ENCODE measurements at regions not wholly inside any gene's neighbourhood (a gene's known extent, or its start where the extent isn't known, plus 50 kb on each side); places are given as distances from the start of the nearest gene placed in this dataset.

- FAIRE-seq (peak; percentile 55), DNase-seq (ENCODE audit: insufficient read length, low spot score) (no peak)
- no peak for TF ChIP-seq PAX5 (IDR thresholded peaks at IDR 0.05; ENCODE audit: insufficient read depth, low read length, severe bottlenecking)
- TF ChIP-seq SPI1 (IDR thresholded peaks at IDR 0.05; ENCODE audit: low read depth, low read length): no peak
- TF ChIP-seq POU2F2 (IDR thresholded peaks at IDR 0.05; ENCODE audit: low read depth, low read length): no peak
- no peak for TF ChIP-seq POLR2A (IDR thresholded peaks at IDR 0.05; ENCODE audit: low read depth, low read length)
- TF ChIP-seq POLR2AphosphoS5 (IDR thresholded peaks at IDR 0.05; ENCODE audit: low read depth, low read length): no peak
- no peak for TF ChIP-seq TAF1 (IDR thresholded peaks at IDR 0.05; ENCODE audit: low read depth, low read length)
Measured at GRCh38 chr1:199138061-199138460, 499.2 kb downstream of the PTPRC start.

DNA sequence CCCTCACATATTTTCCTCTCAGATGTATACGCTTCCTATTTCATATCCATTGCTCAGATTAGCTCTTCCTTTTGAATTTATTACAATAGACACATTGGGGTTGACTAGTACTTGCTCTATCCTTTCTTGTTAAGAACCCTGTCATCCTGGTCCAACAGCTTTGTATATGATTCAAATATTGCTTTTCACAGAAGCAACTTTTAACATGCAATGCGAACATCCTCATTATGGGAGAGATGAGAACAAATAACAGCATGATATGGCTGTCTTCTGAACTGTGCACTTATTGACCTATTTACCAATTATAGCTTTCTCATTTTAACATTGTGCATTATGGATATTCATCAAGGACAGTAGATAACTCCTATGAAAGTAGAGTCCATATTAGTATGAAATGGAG, 510.8 kb downstream of the PTPRC start:
- TF ChIP-seq SPI1 (IDR thresholded peaks at IDR 0.05; ENCODE audit: low read depth, low read length): no peak
- TF ChIP-seq TAF1 (IDR thresholded peaks at IDR 0.05; ENCODE audit: low read depth, low read length): no peak
- TF ChIP-seq POLR2AphosphoS5 (IDR thresholded peaks at IDR 0.05; ENCODE audit: low read depth, low read length): no peak
- TF ChIP-seq POLR2A (IDR thresholded peaks at IDR 0.05; ENCODE audit: low read depth, low read length): no peak
- no peak for TF ChIP-seq PAX5 (IDR thresholded peaks at IDR 0.05; ENCODE audit: insufficient read depth, low read length, severe bottlenecking)
- DNase-seq (ENCODE audit: insufficient read length, low spot score) (no peak), FAIRE-seq (no peak)

DNA sequence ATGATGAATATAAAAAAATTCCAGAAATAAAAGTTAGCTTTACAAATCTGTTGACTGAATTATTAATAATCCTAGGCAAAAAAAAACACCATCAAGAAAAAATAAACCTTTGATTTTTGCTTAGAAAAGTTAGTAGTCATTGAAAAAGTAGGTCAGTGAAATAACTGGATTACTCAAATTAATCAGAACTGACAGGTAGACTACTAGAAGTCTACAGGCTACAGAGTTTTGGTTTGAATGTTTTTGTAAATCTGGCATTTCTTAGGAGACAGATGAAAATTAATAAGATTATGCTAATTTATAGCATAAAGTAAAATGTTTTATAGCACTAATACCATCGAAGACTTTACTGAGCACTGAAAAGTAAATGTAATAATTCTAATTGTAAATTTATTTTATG, 511.9 kb downstream of the PTPRC start:
- DNase-seq (ENCODE audit: insufficient read length, low spot score) (no peak), FAIRE-seq (no peak)
- TF ChIP-seq SPI1 (IDR thresholded peaks at IDR 0.05; ENCODE audit: low read depth, low read length) (no peak), PAX5 (IDR thresholded peaks at IDR 0.05; ENCODE audit: insufficient read depth, low read length, severe bottlenecking) (no peak), POU2F2 (IDR thresholded peaks at IDR 0.05; ENCODE audit: low read depth, low read length) (no peak), POLR2AphosphoS5 (IDR thresholded peaks at IDR 0.05; ENCODE audit: low read depth, low read length) (no peak), TAF1 (IDR thresholded peaks at IDR 0.05; ENCODE audit: low read depth, low read length) (no peak), POLR2A (IDR thresholded peaks at IDR 0.05; ENCODE audit: low read depth, low read length) (no peak)

- TF ChIP-seq SPI1 (IDR thresholded peaks at IDR 0.05; ENCODE audit: low read depth, low read length) (peak; percentile 89), PAX5 (IDR thresholded peaks at IDR 0.05; ENCODE audit: insufficient read depth, low read length, severe bottlenecking) (no peak)
- FAIRE-seq: no peak
- DNase-seq (ENCODE audit: insufficient read length, low spot score): no peak
Measured at GRCh38 chr1:199151634-199152425, 513.0 kb downstream of the PTPRC start.

DNA sequence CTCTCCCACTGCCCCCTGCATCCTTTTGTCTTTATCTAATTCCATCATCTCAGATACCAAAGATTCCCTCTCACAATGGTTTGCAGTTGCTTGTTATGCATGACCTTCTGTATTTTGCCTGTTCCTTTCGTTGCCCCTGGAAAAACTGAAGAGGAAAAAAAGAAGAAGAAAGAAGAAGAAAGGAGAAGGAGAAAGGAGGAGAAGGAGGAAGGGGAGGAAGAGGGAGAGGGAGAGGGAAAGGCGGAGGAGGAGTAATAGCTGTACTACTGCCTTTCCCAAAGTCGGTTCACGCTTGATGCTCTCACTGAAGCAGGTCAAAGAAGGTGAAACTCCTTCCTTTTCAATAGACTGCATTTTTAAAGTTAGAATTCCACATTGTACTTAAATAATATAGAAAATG, 513.8 kb downstream of the PTPRC start:
- DNase-seq (ENCODE audit: insufficient read length, low spot score) (no peak), FAIRE-seq (no peak)
- no peak for TF ChIP-seq POU2F2 (IDR thresholded peaks at IDR 0.05; ENCODE audit: low read depth, low read length)
- no peak for TF ChIP-seq POLR2AphosphoS5 (IDR thresholded peaks at IDR 0.05; ENCODE audit: low read depth, low read length)
- no peak for TF ChIP-seq TAF1 (IDR thresholded peaks at IDR 0.05; ENCODE audit: low read depth, low read length)
- TF ChIP-seq SPI1 (IDR thresholded peaks at IDR 0.05; ENCODE audit: low read depth, low read length): no peak
- TF ChIP-seq PAX5 (IDR thresholded peaks at IDR 0.05; ENCODE audit: insufficient read depth, low read length, severe bottlenecking): no peak
- no peak for TF ChIP-seq POLR2A (IDR thresholded peaks at IDR 0.05; ENCODE audit: low read depth, low read length)

- no peak for DNase-seq (ENCODE audit: insufficient read length, low spot score)
- no peak for FAIRE-seq
Measured at GRCh38 chr1:199155166-199156019, 516.6 kb downstream of the PTPRC start.

DNA sequence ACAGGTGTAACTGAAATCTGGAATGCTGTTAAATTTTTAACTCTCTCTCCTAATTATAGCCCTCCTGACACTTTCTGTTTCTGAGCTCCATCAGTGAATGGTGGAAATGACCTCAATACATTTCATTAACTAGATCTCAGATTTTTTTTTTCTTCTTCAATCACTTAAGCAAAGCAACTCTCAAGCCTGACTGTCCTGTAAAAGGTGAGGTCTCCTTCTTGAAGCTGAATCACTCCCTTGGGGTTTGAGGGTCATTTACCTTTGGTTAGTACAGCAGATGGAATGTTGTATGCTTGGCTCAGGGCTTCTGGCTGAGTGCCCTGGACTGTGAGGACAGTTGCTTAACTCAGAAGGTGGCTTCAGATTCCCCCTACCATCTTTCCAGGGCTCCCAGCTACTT, 518.7 kb downstream of the PTPRC start:
- no peak for DNase-seq (ENCODE audit: insufficient read length, low spot score)

More at GRCh38 chr1:199155166-199156019, 516.6 kb downstream of the PTPRC start:
- TF ChIP-seq TAF1 (IDR thresholded peaks at IDR 0.05; ENCODE audit: low read depth, low read length) (no peak), POLR2AphosphoS5 (IDR thresholded peaks at IDR 0.05; ENCODE audit: low read depth, low read length) (no peak), POLR2A (IDR thresholded peaks at IDR 0.05; ENCODE audit: low read depth, low read length) (no peak), SPI1 (IDR thresholded peaks at IDR 0.05; ENCODE audit: low read depth, low read length) (no peak), PAX5 (IDR thresholded peaks at IDR 0.05; ENCODE audit: insufficient read depth, low read length, severe bottlenecking) (no peak), POU2F2 (IDR thresholded peaks at IDR 0.05; ENCODE audit: low read depth, low read length) (no peak)

DNA sequence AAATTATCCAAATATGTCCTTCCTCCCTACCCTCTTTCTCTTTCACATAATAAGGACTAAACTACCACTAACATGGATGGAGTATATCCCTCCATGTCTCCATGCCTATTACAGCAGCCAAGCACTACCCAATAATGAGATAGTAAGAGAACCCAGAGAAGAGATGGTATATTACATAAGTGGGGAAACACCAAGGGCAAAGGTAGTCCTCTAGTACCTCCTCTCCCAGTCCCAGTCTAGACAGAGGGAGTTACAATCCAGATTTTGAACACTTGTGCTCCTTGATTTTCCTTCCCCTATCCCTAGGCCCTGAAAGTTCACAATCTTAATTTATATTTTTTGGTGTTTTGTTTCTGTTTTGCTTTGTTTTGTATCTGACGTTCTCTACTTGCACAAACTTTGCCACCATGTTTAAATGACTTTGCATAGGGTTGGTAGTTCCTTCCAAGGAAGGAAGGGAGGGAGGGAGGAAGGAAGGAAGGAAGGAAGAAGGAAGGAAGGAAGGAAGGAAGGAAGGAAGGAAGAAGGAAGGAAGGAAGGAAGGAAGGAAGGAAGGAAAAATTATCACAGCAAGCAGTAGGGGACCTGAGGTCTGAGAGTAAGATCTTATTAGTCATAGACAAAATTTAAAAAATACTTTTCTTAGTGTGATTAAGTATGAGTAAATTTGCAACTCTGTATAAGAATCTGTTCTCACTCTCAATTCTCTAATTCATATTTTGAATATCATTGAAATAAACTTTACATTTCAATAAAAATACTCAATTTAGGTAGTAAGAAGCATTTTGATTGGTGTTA, 521.9 kb downstream of the PTPRC start:
- no peak for FAIRE-seq
- TF ChIP-seq PAX5 (IDR thresholded peaks at IDR 0.05; ENCODE audit: insufficient read depth, low read length, severe bottlenecking): no peak
- DNase-seq (ENCODE audit: insufficient read length, low spot score): no peak

More for the DNA sequence above, 518.7 kb downstream of the PTPRC start:
- no peak for FAIRE-seq
- TF ChIP-seq POLR2A (IDR thresholded peaks at IDR 0.05; ENCODE audit: low read depth, low read length) (no peak), SPI1 (IDR thresholded peaks at IDR 0.05; ENCODE audit: low read depth, low read length) (no peak), TAF1 (IDR thresholded peaks at IDR 0.05; ENCODE audit: low read depth, low read length) (no peak), POLR2AphosphoS5 (IDR thresholded peaks at IDR 0.05; ENCODE audit: low read depth, low read length) (no peak), PAX5 (IDR thresholded peaks at IDR 0.05; ENCODE audit: insufficient read depth, low read length, severe bottlenecking) (no peak), POU2F2 (IDR thresholded peaks at IDR 0.05; ENCODE audit: low read depth, low read length) (no peak)

- no peak for DNase-seq (ENCODE audit: insufficient read length, low spot score)
- TF ChIP-seq POLR2AphosphoS5 (IDR thresholded peaks at IDR 0.05; ENCODE audit: low read depth, low read length) (no peak), POU2F2 (IDR thresholded peaks at IDR 0.05; ENCODE audit: low read depth, low read length) (no peak), POLR2A (IDR thresholded peaks at IDR 0.05; ENCODE audit: low read depth, low read length) (no peak), TAF1 (IDR thresholded peaks at IDR 0.05; ENCODE audit: low read depth, low read length) (no peak), SPI1 (IDR thresholded peaks at IDR 0.05; ENCODE audit: low read depth, low read length) (no peak), PAX5 (IDR thresholded peaks at IDR 0.05; ENCODE audit: insufficient read depth, low read length, severe bottlenecking) (no peak)
- FAIRE-seq: no peak
Measured at GRCh38 chr1:199161319-199161680, 522.5 kb downstream of the PTPRC start.
